IMR-90 (cell line): ENCODE measurements at regions not wholly inside any gene's neighbourhood (a gene's known extent, or its start where the extent isn't known, plus 50 kb on each side); places are given as distances from the start of the nearest gene placed in this dataset.

Source experiments
- ATAC-seq: fragments of 200-7000 bp; cut with Tn5 transposase; 2 replicates; pipeline ENCODE4 v1.9.1; 2020; ENCODE audit warnings: low read depth, mild to moderate bottlenecking, moderate library complexity
- BruUV-seq: library from RNA; stranded (reverse); fragments of 400-500 nt; replicated peaks from 2 replicates; lab custom pipeline; 2021; lab: Mats Ljungman, UMichigan
- CTCF ChIA-PET: fragments of 300-600 bp; formaldehyde crosslinking; extraction: SDS; loops from one replicate; lab custom pipeline; 2021; ENCODE audit warnings: antibody characterized with exemption; lab: Yijun Ruan, JAX
- POLR2A ChIA-PET: fragments of 300-600 bp; sonication (Branson Sonifier 250); formaldehyde crosslinking; loops from one replicate; lab custom pipeline; 2022; ENCODE audit warnings: antibody characterized with exemption; ENCODE audit not compliant: unreplicated experiment; lab: Charles Lee
- DNase-seq: peaks from one replicate; pipeline ENCODE4 v3.0.0; 2013
- H2AFZ ChIP-seq: replicated peaks from 2 replicates; pipeline ENCODE3; 2013; ENCODE audit warnings: low read length, mild to moderate bottlenecking; ENCODE audit not compliant: poor library complexity
- H2AK5ac ChIP-seq: 2 replicates; pipeline ENCODE4 v1.6.1; 2013; ENCODE audit warnings: low read depth, low read length, inconsistent platforms
- H2AK9ac ChIP-seq: replicated peaks from 2 replicates; pipeline ENCODE3; 2013; ENCODE audit warnings: mild to moderate bottlenecking, low read depth, low read length, moderate library complexity; ENCODE audit not compliant: poor library complexity
- H2BK120ac ChIP-seq: 2 replicates; pipeline ENCODE4 v1.6.1; 2013; ENCODE audit warnings: low read depth, low read length, inconsistent platforms
- H2BK15ac ChIP-seq: 3 replicates; pipeline ENCODE4 v1.6.1; 2013; ENCODE audit warnings: low read depth, low read length, inconsistent platforms
- H2BK20ac ChIP-seq: 2 replicates; pipeline ENCODE4 v1.6.1; 2013; ENCODE audit warnings: low read depth, mild to moderate bottlenecking, inconsistent platforms, low read length, moderate library complexity
- H2BK5ac ChIP-seq: 2 replicates; pipeline ENCODE4 v1.6.1; 2013; ENCODE audit warnings: mild to moderate bottlenecking, low read depth, low read length, inconsistent platforms; ENCODE audit not compliant: poor library complexity, severe bottlenecking
- H3K14ac ChIP-seq: replicated peaks from 2 replicates; pipeline ENCODE4 v1.6.1; 2013; ENCODE audit warnings: low read depth, low read length, inconsistent platforms
- H3K18ac ChIP-seq: 2 replicates; pipeline ENCODE4 v1.6.1; 2013; ENCODE audit warnings: low read depth, low read length, control low read depth
- H3K23ac ChIP-seq: 2 replicates; pipeline ENCODE4 v1.6.1; 2013; ENCODE audit warnings: low read depth, low read length, inconsistent platforms
- H3K27ac ChIP-seq: 2 replicates; pipeline ENCODE4 v1.5.1; 2013; ENCODE audit warnings: mild to moderate bottlenecking, control low read depth, low read length; ENCODE audit not compliant: insufficient read depth
- H3K27me3 ChIP-seq: 2 replicates; pipeline ENCODE4 v1.6.1; 2013; ENCODE audit warnings: low read length; ENCODE audit not compliant: control insufficient read depth, insufficient read depth
- H3K36me3 ChIP-seq: 2 replicates; pipeline ENCODE4 v1.6.1; 2013; ENCODE audit warnings: low read length, mixed read lengths; ENCODE audit not compliant: control insufficient read depth, insufficient read depth
- H3K4ac ChIP-seq: 2 replicates; pipeline ENCODE4 v1.6.1; 2013; ENCODE audit warnings: low read depth, low read length, inconsistent platforms
- H3K4me1 ChIP-seq: 2 replicates; pipeline ENCODE4 v1.6.1; 2013; ENCODE audit warnings: low read length, mixed read lengths; ENCODE audit not compliant: control insufficient read depth, insufficient read depth
- H3K4me2 ChIP-seq: 2 replicates; pipeline ENCODE4 v1.6.1; 2013; ENCODE audit warnings: low read depth, mild to moderate bottlenecking, control low read depth, low read length, moderate library complexity
- H3K4me3 ChIP-seq: 2 replicates; pipeline ENCODE4 v1.5.1; 2013; ENCODE audit warnings: low read depth, mild to moderate bottlenecking, control low read depth, low read length, moderate library complexity; ENCODE audit not compliant: insufficient read depth
- H3K56ac ChIP-seq: 2 replicates; pipeline ENCODE4 v1.6.1; 2013; ENCODE audit warnings: low read length, inconsistent platforms; ENCODE audit not compliant: insufficient read depth; ENCODE audit errors: extremely low read depth
- H3K79me1 ChIP-seq, 2 experiments: 2 replicates each; pipeline ENCODE4 v1.6.1; 2013; ENCODE audit warnings: low read length in 2 of 2, inconsistent platforms in 1 of 2, low read depth in 1 of 2
- H3K9ac ChIP-seq: 2 replicates; pipeline ENCODE4 v1.6.1; 2013; ENCODE audit warnings: low read depth, low read length, control low read depth
- H3K9me1 ChIP-seq: 2 replicates; pipeline ENCODE4 v1.6.1; 2013; ENCODE audit warnings: low read length, inconsistent platforms; ENCODE audit not compliant: insufficient read depth
- H3K9me3 ChIP-seq: 2 replicates; pipeline ENCODE4 v1.6.1; 2013; ENCODE audit warnings: low read length; ENCODE audit not compliant: control insufficient read depth, insufficient read depth
- H4K20me1 ChIP-seq: 2 replicates; pipeline ENCODE4 v1.6.1; 2013; ENCODE audit warnings: low read length, inconsistent platforms; ENCODE audit not compliant: insufficient read depth
- H4K5ac ChIP-seq: 2 replicates; pipeline ENCODE4 v1.6.1; 2013; ENCODE audit warnings: mild to moderate bottlenecking, low read depth, low read length, control low read depth
- H4K8ac ChIP-seq, 2 experiments: 2 replicates each; pipeline ENCODE4 v1.6.1; 2013; ENCODE audit warnings: low read depth in 2 of 2, low read length in 2 of 2, control low read depth in 1 of 2, inconsistent platforms in 1 of 2
- H4K91ac ChIP-seq: 2 replicates; pipeline ENCODE4 v1.6.1; 2013; ENCODE audit warnings: low read depth, low read length, inconsistent platforms; ENCODE audit not compliant: insufficient read depth
- CHD1 ChIP-seq: IDR thresholded peaks from 2 replicates; pipeline ENCODE4 v1.6.1; 2012; ENCODE audit warnings: low read depth, low read length, improper control_type of control experiment
- CTCF ChIP-seq: conservative IDR thresholded peaks from 2 replicates; pipeline ENCODE4 v1.5.1; 2012; ENCODE audit warnings: mild to moderate bottlenecking, low read depth, low read length, improper control_type of control experiment
- ELK1 ChIP-seq: fragments of 150-350 bp; IDR thresholded peaks from 2 replicates; pipeline ENCODE4 v1.6.1; 2016; ENCODE audit warnings: low read depth, mild to moderate bottlenecking, low read length, moderate library complexity, borderline replicate concordance
- FOS ChIP-seq: fragments of 150-350 bp; IDR thresholded peaks from 2 replicates; pipeline ENCODE4 v1.6.1; 2016; ENCODE audit warnings: low read depth, low read length
- RCOR1 ChIP-seq: IDR thresholded peaks from 2 replicates; pipeline ENCODE4 v1.6.1; 2012; ENCODE audit warnings: mild to moderate bottlenecking, low read length, improper control_type of control experiment; ENCODE audit not compliant: insufficient replicate concordance
- WGBS, 2 experiments: methylation state at CpG; one replicate each; pipeline versions ENCODE4 v1.1.5 to v1.1.7; 2013; ENCODE audit warnings: missing lambda C conversion rate in 2 of 2; ENCODE audit not compliant: insufficient read length in 1 of 2; ENCODE audit errors: extremely low coverage in 2 of 2; 5-methylcytosine and 5-hydroxymethylcytosine counted together
- dilution Hi-C: fragments of 300-500 bp; cut with HindIII; formaldehyde crosslinking; loops from one replicate; pipeline ENCODE4 v1.14.3; 2018; ENCODE audit warnings: low sequenced_read_pairs; ENCODE audit not compliant: unreplicated experiment
- in situ Hi-C: fragments of 300-500 bp; cut with MboI; formaldehyde crosslinking; loops from 3 replicates; pipeline ENCODE4 v1.14.3; 2019; ENCODE audit warnings: low sequenced_read_pairs, inconsistent platforms, mixed read lengths
- intact Hi-C: fragments of 100-400 bp; cut with micrococcal nuclease; formaldehyde crosslinking; loops from 2 replicates; pipeline ENCODE4 v1.10.0; 2022

GRCh38 chr3:59563966-59564365 is 514.1 kb upstream of the CFAP20DC start:
- WGBS, 2 experiments: no CpG with 5 or more reads among the region's 1 CpG
- no peaks in the 10 kb centered on the region for H3K27me3 ChIP-seq
- H4K8ac ChIP-seq: peak overlapping the region in 1 of 2 experiments; percentile 15; a peak in 1 of 4 replicates
- no peak overlapping the region; the same call in 1 of the 2 replicates for H3K23ac ChIP-seq
- H3K27ac ChIP-seq: no peak overlapping the region
- H2BK15ac ChIP-seq: peak overlapping the region; percentile 65; the same call in 1 of the 3 replicates
- ChIA-PET POLR2A (no interaction called here), CTCF (no interaction called here)
- H2AK9ac ChIP-seq: no peak overlapping the region
- peak overlapping the region; percentile 73 for H4K91ac ChIP-seq
- peak overlapping the region; percentile 54 for H2BK120ac ChIP-seq
- no peak for DNase-seq
- H3K36me3 ChIP-seq: no peaks in the 10 kb centered on the region
- H3K4me1 ChIP-seq: peaks cover 13% of the 10 kb centered on the region
- H2BK5ac ChIP-seq: no peak overlapping the region
- no peak overlapping the region for H3K9ac ChIP-seq
- H3K9me3 ChIP-seq: no peaks in the 10 kb centered on the region
- no peak for TF ChIP-seq CHD1
- TF ChIP-seq RCOR1: no peak
- TF ChIP-seq CTCF: no peak
- no peak for TF ChIP-seq ELK1
- no peak for TF ChIP-seq FOS
- H3K14ac ChIP-seq: peak overlapping the region; percentile 35; the same call in 1 of the 2 replicates
- H3K4ac ChIP-seq: peak overlapping the region; percentile 55; the same call in 1 of the 2 replicates
- no TSS peak for BruUV-seq
- dilution Hi-C loops: no loop called here
- H2BK20ac ChIP-seq: peak overlapping the region; percentile 83
- H3K4me2 ChIP-seq: no peak overlapping the region
- no peak overlapping the region for H4K5ac ChIP-seq
- H2AK5ac ChIP-seq: 0 out of 2 replicates have a peak overlapping the region, but pooled peaks have one; percentile 61
- H2AFZ ChIP-seq: no peak overlapping the region
- in situ Hi-C loops: loop anchor here (25.0 kb wide), 1 partner anchor 577 kb away; no protein-coding TSS in a partner anchor
- H3K4me3 ChIP-seq: no peak overlapping the region
- H3K79me1 ChIP-seq: no peaks in the 10 kb centered on the region
- H3K56ac ChIP-seq: no peak overlapping the region
- H4K20me1 ChIP-seq: no peaks in the 10 kb centered on the region
- ATAC-seq: no peak; the same call in 1 of the 2 replicates
- no peak overlapping the region for H3K18ac ChIP-seq
- intact Hi-C loops: loop anchor here (5.0 kb wide), 1 partner anchor 742 kb away; no protein-coding TSS in a partner anchor
- H3K9me1 ChIP-seq: peaks cover 15% of the 10 kb centered on the region; the same call in 1 of the 2 replicates
